Hepatocyte (in vitro differentiated cells): ENCODE measurements at regions not wholly inside any gene's neighbourhood (a gene's known extent, or its start where the extent isn't known, plus 50 kb on each side); places are given as distances from the start of the nearest gene placed in this dataset.

Experiments used
- DNase-seq: peaks from one replicate; pipeline ENCODE4 v3.0.0-alpha.2; 2016; ENCODE audit warnings: low spot score
- H2AFZ ChIP-seq: fragments of 200-600 bp; sonication (generic); 2 replicates; pipeline ENCODE4 v1.6.0; 2016; ENCODE audit warnings: antibody characterized with exemption, mild to moderate bottlenecking
- H3K27ac ChIP-seq: fragments of 200-600 bp; sonication (generic); 2 replicates; pipeline ENCODE4 v1.5.1; 2016; ENCODE audit warnings: mild to moderate bottlenecking
- H3K27me3 ChIP-seq: fragments of 200-600 bp; sonication (generic); 2 replicates; pipeline ENCODE4 v1.6.1; 2016
- H3K36me3 ChIP-seq: fragments of 200-600 bp; sonication (generic); replicated peaks from 2 replicates; pipeline ENCODE4 v1.5.1; 2016; ENCODE audit warnings: low read depth; ENCODE audit not compliant: insufficient read depth
- H3K4me1 ChIP-seq: fragments of 200-600 bp; sonication (generic); 2 replicates; pipeline ENCODE4 v1.5.1; 2016; ENCODE audit warnings: mild to moderate bottlenecking, moderate library complexity; ENCODE audit not compliant: insufficient read depth
- H3K4me2 ChIP-seq: fragments of 200-600 bp; sonication (generic); 2 replicates; pipeline ENCODE4 v1.6.0; 2016
- H3K4me3 ChIP-seq: fragments of 200-600 bp; sonication (generic); 2 replicates; pipeline ENCODE4 v1.5.1; 2016; ENCODE audit warnings: mild to moderate bottlenecking
- H3K79me2 ChIP-seq: fragments of 200-600 bp; sonication (generic); 2 replicates; pipeline ENCODE4 v1.6.0; 2017; ENCODE audit warnings: mild to moderate bottlenecking
- H3K9me2 ChIP-seq: fragments of 200-600 bp; sonication (generic); replicated peaks from 2 replicates; pipeline ENCODE4 v1.6.0; 2017; ENCODE audit warnings: mild to moderate bottlenecking; ENCODE audit not compliant: insufficient read depth
- H3K9me3 ChIP-seq: fragments of 200-600 bp; sonication (generic); 2 replicates; pipeline ENCODE4 v1.5.1; 2016; ENCODE audit warnings: low read depth, mild to moderate bottlenecking
- H4K20me1 ChIP-seq: fragments of 200-600 bp; sonication (generic); 2 replicates; pipeline ENCODE4 v1.6.0; 2016; ENCODE audit warnings: mild to moderate bottlenecking; ENCODE audit not compliant: insufficient read depth, poor library complexity, severe bottlenecking
- EZH2 ChIP-seq: fragments of 200-600 bp; sonication (generic); IDR thresholded peaks from 2 replicates; pipeline ENCODE4 v1.6.1; 2016; ENCODE audit warnings: antibody characterized with exemption, mild to moderate bottlenecking, borderline replicate concordance
- EZH2phosphoT487 ChIP-seq: fragments of 200-600 bp; sonication (generic); IDR thresholded peaks from one replicate; pipeline ENCODE4 v1.6.1; 2018; ENCODE audit warnings: antibody characterized with exemption, mild to moderate bottlenecking, low read depth, moderate library complexity; ENCODE audit not compliant: unreplicated experiment, severe bottlenecking
- WGBS: methylation state at CpG from one replicate; pipeline ENCODE4 v1.1.6; 2016; ENCODE audit warnings: low lambda C conversion rate; ENCODE audit errors: missing lambda C conversion rate; 5-methylcytosine and 5-hydroxymethylcytosine counted together
- TF ChIP-seq, protein P1 (sequence below): fragments of 200-600 bp; sonication (generic); IDR thresholded peaks from 2 replicates; pipeline ENCODE4 v1.5.1; 2016; ENCODE audit warnings: antibody characterized with exemption, mild to moderate bottlenecking; ENCODE audit not compliant: poor library complexity

DNA sequence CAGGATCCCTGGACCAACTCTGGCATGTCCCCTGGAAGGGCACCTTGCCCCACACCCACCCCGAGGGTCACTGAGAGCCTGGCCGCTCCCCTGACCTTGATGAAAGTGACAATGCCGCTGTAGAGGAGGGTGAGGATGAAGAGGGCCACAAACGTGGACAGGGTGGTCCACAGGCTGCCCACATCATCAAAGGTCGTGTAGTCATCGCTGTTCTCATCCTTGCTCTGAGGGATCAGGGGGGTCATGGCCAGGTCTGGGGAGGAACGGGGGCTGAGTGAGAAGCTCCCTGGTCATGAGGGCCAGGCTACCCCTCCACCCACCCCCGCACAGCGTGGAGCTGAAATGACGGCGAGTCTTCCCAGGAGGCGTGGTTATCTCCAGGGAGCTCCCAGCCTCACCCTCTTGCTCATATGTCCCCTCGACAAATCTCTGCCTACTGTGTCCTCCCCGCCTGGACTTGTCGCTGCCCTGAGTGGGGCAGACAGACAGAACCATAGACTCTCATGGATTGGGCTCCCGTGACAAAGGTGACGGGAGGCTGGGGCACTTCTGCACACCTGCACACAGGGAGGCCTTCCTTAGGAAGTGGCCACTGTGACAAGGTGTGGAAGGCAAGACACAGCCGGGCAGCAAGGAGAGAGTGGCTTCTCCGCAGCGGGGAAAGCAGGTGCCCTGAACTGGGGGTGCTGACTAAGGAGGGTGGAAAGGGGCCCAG is 311.1 kb downstream of the TMEM121 start:
- no peak for TF ChIP-seq EZH2phosphoT487
- TF ChIP-seq EZH2, result no peak
- TF ChIP-seq, protein P1, sequence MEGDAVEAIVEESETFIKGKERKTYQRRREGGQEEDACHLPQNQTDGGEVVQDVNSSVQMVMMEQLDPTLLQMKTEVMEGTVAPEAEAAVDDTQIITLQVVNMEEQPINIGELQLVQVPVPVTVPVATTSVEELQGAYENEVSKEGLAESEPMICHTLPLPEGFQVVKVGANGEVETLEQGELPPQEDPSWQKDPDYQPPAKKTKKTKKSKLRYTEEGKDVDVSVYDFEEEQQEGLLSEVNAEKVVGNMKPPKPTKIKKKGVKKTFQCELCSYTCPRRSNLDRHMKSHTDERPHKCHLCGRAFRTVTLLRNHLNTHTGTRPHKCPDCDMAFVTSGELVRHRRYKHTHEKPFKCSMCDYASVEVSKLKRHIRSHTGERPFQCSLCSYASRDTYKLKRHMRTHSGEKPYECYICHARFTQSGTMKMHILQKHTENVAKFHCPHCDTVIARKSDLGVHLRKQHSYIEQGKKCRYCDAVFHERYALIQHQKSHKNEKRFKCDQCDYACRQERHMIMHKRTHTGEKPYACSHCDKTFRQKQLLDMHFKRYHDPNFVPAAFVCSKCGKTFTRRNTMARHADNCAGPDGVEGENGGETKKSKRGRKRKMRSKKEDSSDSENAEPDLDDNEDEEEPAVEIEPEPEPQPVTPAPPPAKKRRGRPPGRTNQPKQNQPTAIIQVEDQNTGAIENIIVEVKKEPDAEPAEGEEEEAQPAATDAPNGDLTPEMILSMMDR, result no peak
- Histone ChIP-seq H3K4me2 (no peak overlapping the region), H3K4me3 (no peak overlapping the region), H3K4me1 (no peaks in the 10 kb centered on the region), H3K27ac (no peak overlapping the region), H3K36me3 (no peaks in the 10 kb centered on the region), H4K20me1 (no peaks in the 10 kb centered on the region), H3K79me2 (no peaks in the 10 kb centered on the region), H3K9me3 (no peaks in the 10 kb centered on the region), H3K27me3 (no peaks in the 10 kb centered on the region), H2AFZ (no peak overlapping the region), H3K9me2 (no peaks in the 10 kb centered on the region)
- DNase-seq, result no peak
- WGBS, result 78% methylated on average over 20 of the region's 20 CpGs

DNA sequence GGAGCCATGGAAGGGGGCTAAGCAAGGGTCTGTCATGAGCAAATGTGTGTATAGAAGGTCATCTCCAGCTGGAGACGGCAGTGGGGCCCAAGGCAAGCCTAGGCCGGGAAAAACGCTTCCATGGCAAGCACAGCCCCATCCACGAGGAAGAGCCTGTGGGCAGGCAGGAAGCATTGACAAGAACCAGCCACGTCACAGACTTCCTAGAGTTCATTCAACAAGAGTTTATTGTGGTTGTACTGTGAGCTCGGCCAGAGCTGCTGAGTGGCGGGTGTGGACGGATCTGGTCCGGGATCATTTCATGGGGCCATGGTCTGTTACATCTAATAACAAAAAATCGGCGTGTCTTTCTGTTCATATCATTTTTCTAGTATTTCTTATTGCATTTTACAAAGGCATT is 311.7 kb downstream of the TMEM121 start:
- H3K9me2 ChIP-seq, result no peaks in the 10 kb centered on the region
- H2AFZ ChIP-seq, result no peak overlapping the region
- no peak for TF ChIP-seq EZH2
- TF ChIP-seq, protein P1, result no peak
- no peak for TF ChIP-seq EZH2phosphoT487
- H3K4me1 ChIP-seq, result no peaks in the 10 kb centered on the region
- no peaks in the 10 kb centered on the region for H3K79me2 ChIP-seq
- no peaks in the 10 kb centered on the region for H3K27me3 ChIP-seq
- H3K4me2 ChIP-seq, result no peak overlapping the region
- H3K9me3 ChIP-seq, result no peaks in the 10 kb centered on the region
- H3K36me3 ChIP-seq, result no peaks in the 10 kb centered on the region
- DNase-seq, result no peak
- no peaks in the 10 kb centered on the region for H4K20me1 ChIP-seq
- 86% methylated on average over 11 of the region's 11 CpGs for WGBS
- H3K27ac ChIP-seq, result no peak overlapping the region
- no peak overlapping the region for H3K4me3 ChIP-seq

- Histone ChIP-seq H2AFZ (no peak overlapping the region), H3K4me2 (no peak overlapping the region), H3K9me3 (no peaks in the 10 kb centered on the region), H4K20me1 (no peaks in the 10 kb centered on the region), H3K27ac (no peak overlapping the region), H3K36me3 (no peaks in the 10 kb centered on the region), H3K27me3 (no peaks in the 10 kb centered on the region), H3K79me2 (no peaks in the 10 kb centered on the region), H3K4me3 (no peak overlapping the region), H3K4me1 (no peaks in the 10 kb centered on the region), H3K9me2 (no peaks in the 10 kb centered on the region)
- 79% methylated on average over 15 of the region's 15 CpGs for WGBS
- no peak for TF ChIP-seq EZH2phosphoT487
- TF ChIP-seq, protein P1, result no peak
- TF ChIP-seq EZH2, result no peak
- DNase-seq, result no peak
These were observed 312.4 kb downstream of the TMEM121 start for GRCh38 chr14:105838591-105839424.
